ENCODE measurements at regions not wholly inside any gene's neighbourhood (a gene's known extent, or its start where the extent isn't known, plus 50 kb on each side); places are given as distances from the start of the nearest gene placed in this dataset.

DNA sequence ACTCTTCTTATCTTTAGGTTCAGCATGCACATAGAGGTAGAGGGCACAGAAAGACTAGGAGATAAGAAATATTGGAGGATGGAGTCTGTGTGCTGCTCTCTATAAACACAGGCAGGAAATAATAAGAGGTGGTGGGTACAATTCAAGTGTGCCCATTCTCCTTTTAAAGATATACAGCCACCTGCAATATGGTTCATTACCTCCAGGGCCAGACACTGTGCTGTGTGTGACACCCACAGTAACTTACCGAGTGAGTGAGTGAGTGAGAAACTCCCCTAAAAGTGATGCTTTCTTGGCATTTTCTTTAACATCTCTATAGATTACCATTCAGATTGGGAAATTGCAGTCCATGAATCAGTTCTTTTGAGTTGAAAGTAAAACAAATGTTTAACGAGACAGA is 311.8 kb upstream of the KCNN2 start:
- TF ChIP-seq, protein P1, sequence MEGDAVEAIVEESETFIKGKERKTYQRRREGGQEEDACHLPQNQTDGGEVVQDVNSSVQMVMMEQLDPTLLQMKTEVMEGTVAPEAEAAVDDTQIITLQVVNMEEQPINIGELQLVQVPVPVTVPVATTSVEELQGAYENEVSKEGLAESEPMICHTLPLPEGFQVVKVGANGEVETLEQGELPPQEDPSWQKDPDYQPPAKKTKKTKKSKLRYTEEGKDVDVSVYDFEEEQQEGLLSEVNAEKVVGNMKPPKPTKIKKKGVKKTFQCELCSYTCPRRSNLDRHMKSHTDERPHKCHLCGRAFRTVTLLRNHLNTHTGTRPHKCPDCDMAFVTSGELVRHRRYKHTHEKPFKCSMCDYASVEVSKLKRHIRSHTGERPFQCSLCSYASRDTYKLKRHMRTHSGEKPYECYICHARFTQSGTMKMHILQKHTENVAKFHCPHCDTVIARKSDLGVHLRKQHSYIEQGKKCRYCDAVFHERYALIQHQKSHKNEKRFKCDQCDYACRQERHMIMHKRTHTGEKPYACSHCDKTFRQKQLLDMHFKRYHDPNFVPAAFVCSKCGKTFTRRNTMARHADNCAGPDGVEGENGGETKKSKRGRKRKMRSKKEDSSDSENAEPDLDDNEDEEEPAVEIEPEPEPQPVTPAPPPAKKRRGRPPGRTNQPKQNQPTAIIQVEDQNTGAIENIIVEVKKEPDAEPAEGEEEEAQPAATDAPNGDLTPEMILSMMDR (IDR thresholded peaks at IDR 0.05; ENCODE audit: low read depth, low read length) = no peak
- no peak for TF ChIP-seq EZH2phosphoT487 (IDR thresholded peaks at IDR 0.05; ENCODE audit: low read depth)
